IMR-90 (cell line): ENCODE measurements at regions not wholly inside any gene's neighbourhood (a gene's known extent, or its start where the extent isn't known, plus 50 kb on each side); places are given as distances from the start of the nearest gene placed in this dataset.
A peak's percentile ranks its signal among the peaks of the same experiment; 100 is the strongest.

Source experiments
- ATAC-seq: fragments of 200-7000 bp; cut with Tn5 transposase; 2 replicates; pipeline ENCODE4 v1.9.1; 2020; ENCODE audit warnings: low read depth, mild to moderate bottlenecking, moderate library complexity
- BruUV-seq: library from RNA; stranded (reverse); fragments of 400-500 nt; replicated peaks from 2 replicates; lab custom pipeline; 2021; lab: Mats Ljungman, UMichigan
- CTCF ChIA-PET: fragments of 300-600 bp; formaldehyde crosslinking; extraction: SDS; loops from one replicate; lab custom pipeline; 2021; ENCODE audit warnings: antibody characterized with exemption; lab: Yijun Ruan, JAX
- POLR2A ChIA-PET: fragments of 300-600 bp; sonication (Branson Sonifier 250); formaldehyde crosslinking; loops from one replicate; lab custom pipeline; 2022; ENCODE audit warnings: antibody characterized with exemption; ENCODE audit not compliant: unreplicated experiment; lab: Charles Lee
- DNase-seq: peaks from one replicate; pipeline ENCODE4 v3.0.0; 2013
- H2AFZ ChIP-seq: replicated peaks from 2 replicates; pipeline ENCODE3; 2013; ENCODE audit warnings: low read length, mild to moderate bottlenecking; ENCODE audit not compliant: poor library complexity
- H2AK5ac ChIP-seq: 2 replicates; pipeline ENCODE4 v1.6.1; 2013; ENCODE audit warnings: low read depth, low read length, inconsistent platforms
- H2AK9ac ChIP-seq: replicated peaks from 2 replicates; pipeline ENCODE3; 2013; ENCODE audit warnings: mild to moderate bottlenecking, low read depth, low read length, moderate library complexity; ENCODE audit not compliant: poor library complexity
- H2BK120ac ChIP-seq: 2 replicates; pipeline ENCODE4 v1.6.1; 2013; ENCODE audit warnings: low read depth, low read length, inconsistent platforms
- H2BK15ac ChIP-seq: 3 replicates; pipeline ENCODE4 v1.6.1; 2013; ENCODE audit warnings: low read depth, low read length, inconsistent platforms
- H2BK20ac ChIP-seq: 2 replicates; pipeline ENCODE4 v1.6.1; 2013; ENCODE audit warnings: low read depth, mild to moderate bottlenecking, inconsistent platforms, low read length, moderate library complexity
- H2BK5ac ChIP-seq: 2 replicates; pipeline ENCODE4 v1.6.1; 2013; ENCODE audit warnings: mild to moderate bottlenecking, low read depth, low read length, inconsistent platforms; ENCODE audit not compliant: poor library complexity, severe bottlenecking
- H3K14ac ChIP-seq: replicated peaks from 2 replicates; pipeline ENCODE4 v1.6.1; 2013; ENCODE audit warnings: low read depth, low read length, inconsistent platforms
- H3K18ac ChIP-seq: 2 replicates; pipeline ENCODE4 v1.6.1; 2013; ENCODE audit warnings: low read depth, low read length, control low read depth
- H3K23ac ChIP-seq: 2 replicates; pipeline ENCODE4 v1.6.1; 2013; ENCODE audit warnings: low read depth, low read length, inconsistent platforms
- H3K27ac ChIP-seq: 2 replicates; pipeline ENCODE4 v1.5.1; 2013; ENCODE audit warnings: mild to moderate bottlenecking, control low read depth, low read length; ENCODE audit not compliant: insufficient read depth
- H3K27me3 ChIP-seq: 2 replicates; pipeline ENCODE4 v1.6.1; 2013; ENCODE audit warnings: low read length; ENCODE audit not compliant: control insufficient read depth, insufficient read depth
- H3K36me3 ChIP-seq: 2 replicates; pipeline ENCODE4 v1.6.1; 2013; ENCODE audit warnings: low read length, mixed read lengths; ENCODE audit not compliant: control insufficient read depth, insufficient read depth
- H3K4ac ChIP-seq: 2 replicates; pipeline ENCODE4 v1.6.1; 2013; ENCODE audit warnings: low read depth, low read length, inconsistent platforms
- H3K4me1 ChIP-seq: 2 replicates; pipeline ENCODE4 v1.6.1; 2013; ENCODE audit warnings: low read length, mixed read lengths; ENCODE audit not compliant: control insufficient read depth, insufficient read depth
- H3K4me2 ChIP-seq: 2 replicates; pipeline ENCODE4 v1.6.1; 2013; ENCODE audit warnings: low read depth, mild to moderate bottlenecking, control low read depth, low read length, moderate library complexity
- H3K4me3 ChIP-seq: 2 replicates; pipeline ENCODE4 v1.5.1; 2013; ENCODE audit warnings: low read depth, mild to moderate bottlenecking, control low read depth, low read length, moderate library complexity; ENCODE audit not compliant: insufficient read depth
- H3K56ac ChIP-seq: 2 replicates; pipeline ENCODE4 v1.6.1; 2013; ENCODE audit warnings: low read length, inconsistent platforms; ENCODE audit not compliant: insufficient read depth; ENCODE audit errors: extremely low read depth
- H3K79me1 ChIP-seq, 2 experiments: 2 replicates each; pipeline ENCODE4 v1.6.1; 2013; ENCODE audit warnings: low read length in 2 of 2, inconsistent platforms in 1 of 2, low read depth in 1 of 2
- H3K9ac ChIP-seq: 2 replicates; pipeline ENCODE4 v1.6.1; 2013; ENCODE audit warnings: low read depth, low read length, control low read depth
- H3K9me1 ChIP-seq: 2 replicates; pipeline ENCODE4 v1.6.1; 2013; ENCODE audit warnings: low read length, inconsistent platforms; ENCODE audit not compliant: insufficient read depth
- H3K9me3 ChIP-seq: 2 replicates; pipeline ENCODE4 v1.6.1; 2013; ENCODE audit warnings: low read length; ENCODE audit not compliant: control insufficient read depth, insufficient read depth
- H4K20me1 ChIP-seq: 2 replicates; pipeline ENCODE4 v1.6.1; 2013; ENCODE audit warnings: low read length, inconsistent platforms; ENCODE audit not compliant: insufficient read depth
- H4K5ac ChIP-seq: 2 replicates; pipeline ENCODE4 v1.6.1; 2013; ENCODE audit warnings: mild to moderate bottlenecking, low read depth, low read length, control low read depth
- H4K8ac ChIP-seq, 2 experiments: 2 replicates each; pipeline ENCODE4 v1.6.1; 2013; ENCODE audit warnings: low read depth in 2 of 2, low read length in 2 of 2, control low read depth in 1 of 2, inconsistent platforms in 1 of 2
- H4K91ac ChIP-seq: 2 replicates; pipeline ENCODE4 v1.6.1; 2013; ENCODE audit warnings: low read depth, low read length, inconsistent platforms; ENCODE audit not compliant: insufficient read depth
- CEBPB ChIP-seq: IDR thresholded peaks from 2 replicates; pipeline ENCODE4 v1.6.1; 2012; ENCODE audit warnings: low read depth, low read length, improper control_type of control experiment
- CHD1 ChIP-seq: IDR thresholded peaks from 2 replicates; pipeline ENCODE4 v1.6.1; 2012; ENCODE audit warnings: low read depth, low read length, improper control_type of control experiment
- MAFK ChIP-seq: IDR thresholded peaks from 2 replicates; pipeline ENCODE4 v1.6.1; 2012; ENCODE audit warnings: low read depth, low read length, improper control_type of control experiment
- MAZ ChIP-seq: IDR thresholded peaks from 2 replicates; pipeline ENCODE4 v1.6.1; 2012; ENCODE audit warnings: low read depth, mild to moderate bottlenecking, low read length, improper control_type of control experiment, moderate library complexity, borderline replicate concordance
- MXI1 ChIP-seq: IDR thresholded peaks from 2 replicates; pipeline ENCODE4 v1.6.1; 2012; ENCODE audit warnings: low read depth, mild to moderate bottlenecking, low read length, moderate library complexity, borderline replicate concordance
- POLR2A ChIP-seq: IDR thresholded peaks from 2 replicates; pipeline ENCODE4 v1.6.1; 2012; ENCODE audit warnings: mild to moderate bottlenecking, low read depth, low read length
- RAD21 ChIP-seq: IDR thresholded peaks from 2 replicates; pipeline ENCODE4 v1.6.1; 2012; ENCODE audit warnings: low read length, improper control_type of control experiment
- SMC3 ChIP-seq: fragments of 150-350 bp; IDR thresholded peaks from 2 replicates; pipeline ENCODE4 v1.6.1; 2016; ENCODE audit warnings: low read depth, mild to moderate bottlenecking, antibody characterized with exemption, low read length, moderate library complexity
- USF2 ChIP-seq: fragments of 150-350 bp; IDR thresholded peaks from 2 replicates; pipeline ENCODE4 v1.6.1; 2017; ENCODE audit warnings: mild to moderate bottlenecking, antibody characterized with exemption, low read length, low read depth
- WGBS, 2 experiments: methylation state at CpG; one replicate each; pipeline versions ENCODE4 v1.1.5 to v1.1.7; 2013; ENCODE audit warnings: missing lambda C conversion rate in 2 of 2; ENCODE audit not compliant: insufficient read length in 1 of 2; ENCODE audit errors: extremely low coverage in 2 of 2; 5-methylcytosine and 5-hydroxymethylcytosine counted together
- dilution Hi-C: fragments of 300-500 bp; cut with HindIII; formaldehyde crosslinking; loops from one replicate; pipeline ENCODE4 v1.14.3; 2018; ENCODE audit warnings: low sequenced_read_pairs; ENCODE audit not compliant: unreplicated experiment
- in situ Hi-C: fragments of 300-500 bp; cut with MboI; formaldehyde crosslinking; loops from 3 replicates; pipeline ENCODE4 v1.14.3; 2019; ENCODE audit warnings: low sequenced_read_pairs, inconsistent platforms, mixed read lengths
- intact Hi-C: fragments of 100-400 bp; cut with micrococcal nuclease; formaldehyde crosslinking; loops from 2 replicates; pipeline ENCODE4 v1.10.0; 2022
- TF ChIP-seq, protein P1 (sequence below): conservative IDR thresholded peaks from 2 replicates; pipeline ENCODE4 v1.5.1; 2012; ENCODE audit warnings: mild to moderate bottlenecking, low read depth, low read length, improper control_type of control experiment

GRCh38 chr12:114749065-114749464, 65.1 kb upstream of the TBX3 start:
- 62% methylated on average over 2 of the region's 3 CpGs; no CpG with 5 or more reads in 1 of the 2 experiments for WGBS, 2 experiments
- no peak overlapping the region for H2AK9ac ChIP-seq
- no peaks in the 10 kb centered on the region; the same call in 1 of the 2 replicates for H4K20me1 ChIP-seq
- H2BK20ac ChIP-seq = peak overlapping the region; percentile 44
- POLR2A ChIA-PET = interaction anchor here (1.6 kb wide), 1 partner anchor 64 kb away, joined by 5 read pairs; no protein-coding TSS in a partner anchor
- H3K4me3 ChIP-seq = no peak overlapping the region
- H3K23ac ChIP-seq = peak overlapping the region; percentile 39; the same call in 1 of the 2 replicates
- dilution Hi-C loops (no loop called here), intact Hi-C loops (no loop called here), in situ Hi-C loops (no loop called here)
- no TSS peak for BruUV-seq
- H2BK5ac ChIP-seq = no peak overlapping the region
- H3K56ac ChIP-seq = no peak overlapping the region
- no peaks in the 10 kb centered on the region for H3K27me3 ChIP-seq
- CTCF ChIA-PET = no interaction called here
- H3K36me3 ChIP-seq = no peaks in the 10 kb centered on the region
- H3K4me1 ChIP-seq = peaks cover 38% of the 10 kb centered on the region
- H3K4ac ChIP-seq = peak overlapping the region; percentile 59
- H3K9me3 ChIP-seq = no peaks in the 10 kb centered on the region
- no peak overlapping the region for H3K27ac ChIP-seq
- H3K4me2 ChIP-seq = no peak overlapping the region
- H4K91ac ChIP-seq = peak overlapping the region; percentile 60
- peak overlapping the region; percentile 61; the same call in 1 of the 3 replicates for H2BK15ac ChIP-seq
- peaks cover 0 to 10% of the 10 kb centered on the region in 2 experiments; a peak in 1 of 4 replicates for H3K79me1 ChIP-seq
- H3K9me1 ChIP-seq = peaks cover 14% of the 10 kb centered on the region
- peak overlapping the region; percentile 11 to 44; a peak in 2 of 4 replicates for H4K8ac ChIP-seq
- peak overlapping the region; percentile 12 for H2AK5ac ChIP-seq
- peak overlapping the region; percentile 43 for H2BK120ac ChIP-seq
- TF ChIP-seq RAD21 (no peak), MAZ (no peak), POLR2A (no peak), CHD1 (no peak), MAFK (no peak), MXI1 (no peak), USF2 (no peak), CEBPB (no peak), SMC3 (no peak)
- TF ChIP-seq, protein P1, sequence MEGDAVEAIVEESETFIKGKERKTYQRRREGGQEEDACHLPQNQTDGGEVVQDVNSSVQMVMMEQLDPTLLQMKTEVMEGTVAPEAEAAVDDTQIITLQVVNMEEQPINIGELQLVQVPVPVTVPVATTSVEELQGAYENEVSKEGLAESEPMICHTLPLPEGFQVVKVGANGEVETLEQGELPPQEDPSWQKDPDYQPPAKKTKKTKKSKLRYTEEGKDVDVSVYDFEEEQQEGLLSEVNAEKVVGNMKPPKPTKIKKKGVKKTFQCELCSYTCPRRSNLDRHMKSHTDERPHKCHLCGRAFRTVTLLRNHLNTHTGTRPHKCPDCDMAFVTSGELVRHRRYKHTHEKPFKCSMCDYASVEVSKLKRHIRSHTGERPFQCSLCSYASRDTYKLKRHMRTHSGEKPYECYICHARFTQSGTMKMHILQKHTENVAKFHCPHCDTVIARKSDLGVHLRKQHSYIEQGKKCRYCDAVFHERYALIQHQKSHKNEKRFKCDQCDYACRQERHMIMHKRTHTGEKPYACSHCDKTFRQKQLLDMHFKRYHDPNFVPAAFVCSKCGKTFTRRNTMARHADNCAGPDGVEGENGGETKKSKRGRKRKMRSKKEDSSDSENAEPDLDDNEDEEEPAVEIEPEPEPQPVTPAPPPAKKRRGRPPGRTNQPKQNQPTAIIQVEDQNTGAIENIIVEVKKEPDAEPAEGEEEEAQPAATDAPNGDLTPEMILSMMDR = no peak
- H3K14ac ChIP-seq = peak overlapping the region; percentile 5
- DNase-seq (no peak), ATAC-seq (no peak)
- H4K5ac ChIP-seq = peak overlapping the region; percentile 25; the same call in 1 of the 2 replicates
- H2AFZ ChIP-seq = peak overlapping the region; percentile 3
- 0 out of 2 replicates have a peak overlapping the region, but pooled peaks have one; percentile 35 for H3K18ac ChIP-seq
- H3K9ac ChIP-seq = no peak overlapping the region
